NCI-H526 (cell line): ENCODE measurements at regions not wholly inside any gene's neighbourhood (a gene's known extent, or its start where the extent isn't known, plus 50 kb on each side); places are given as distances from the start of the nearest gene placed in this dataset.

Experiments used
- DNase-seq, 2 experiments: peaks; one replicate each; lab custom pipeline; 2025; lab: John Stamatoyannopoulos, UW

DNA sequence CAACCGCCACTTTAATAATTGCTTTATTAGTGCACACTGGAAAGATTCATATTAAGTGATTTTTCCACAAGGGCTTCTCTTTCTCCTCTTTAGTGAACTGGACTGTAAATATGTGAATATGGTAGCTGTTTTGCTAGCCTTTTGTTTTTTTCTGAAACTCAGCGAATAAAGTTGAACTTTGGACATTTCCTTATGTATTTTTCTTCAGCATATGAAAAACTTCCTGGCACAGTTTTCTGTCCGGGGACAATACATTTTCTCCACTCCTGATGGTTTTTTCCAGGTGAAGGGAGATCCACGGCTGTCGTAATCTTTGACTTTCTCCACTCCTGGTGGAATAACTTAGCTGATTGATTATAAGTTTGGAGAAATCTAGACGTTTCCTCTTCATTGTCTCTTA is 457.4 kb upstream of the FAT1 start:
- DNase-seq, result no peak

DNA sequence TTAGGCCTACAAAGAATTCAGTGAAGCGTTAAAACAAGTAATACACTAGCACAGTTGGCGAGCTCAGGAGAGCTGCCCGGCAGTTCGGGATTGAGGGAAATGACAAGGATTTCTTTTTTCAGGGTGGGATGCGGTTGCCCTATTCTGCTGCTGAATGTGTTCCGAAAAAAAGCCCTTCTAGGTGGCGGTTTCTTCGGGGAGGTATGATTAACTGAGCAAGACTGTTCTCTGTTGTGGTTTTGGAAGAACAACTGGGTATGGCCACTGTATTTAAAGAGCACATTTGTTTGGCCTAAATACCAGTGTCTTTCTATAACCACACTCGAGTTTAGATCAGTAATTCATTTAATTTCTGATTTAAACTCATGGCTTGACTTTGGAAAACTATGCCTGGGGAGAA is 459.7 kb upstream of the FAT1 start:
- DNase-seq, result no peak

- DNase-seq, result no peak
These were observed 460.2 kb upstream of the FAT1 start for GRCh38 chr4:187183826-187184225.

DNA sequence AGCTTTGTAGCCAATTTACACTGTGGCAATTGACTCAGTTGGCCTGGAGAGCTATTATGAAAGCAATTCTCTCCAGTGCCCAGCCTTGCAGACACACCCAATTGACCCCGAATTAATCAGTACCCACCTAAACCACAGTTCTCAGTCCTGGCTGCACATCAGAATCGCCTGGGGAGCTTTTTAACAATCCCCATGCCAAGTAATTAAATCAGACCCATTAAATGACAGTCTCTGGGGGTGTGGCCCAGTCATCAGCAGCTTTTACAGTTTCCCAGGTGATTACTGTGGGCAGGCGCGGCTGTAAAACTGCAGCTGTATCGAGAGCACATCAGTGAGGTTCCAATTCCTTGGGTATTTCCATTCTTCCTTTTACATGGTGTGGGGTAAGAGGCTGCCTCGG is 460.9 kb upstream of the FAT1 start:
- peak in 1 of 2 experiments; percentile 19 for DNase-seq

GRCh38 chr4:187188118-187188517 is 464.5 kb upstream of the FAT1 start:
- no peak for DNase-seq

GRCh38 chr4:187188741-187189140 is 465.1 kb upstream of the FAT1 start:
- no peak for DNase-seq

- DNase-seq, result no peak
These were observed 466.7 kb upstream of the FAT1 start for GRCh38 chr4:187190390-187190789.

DNA sequence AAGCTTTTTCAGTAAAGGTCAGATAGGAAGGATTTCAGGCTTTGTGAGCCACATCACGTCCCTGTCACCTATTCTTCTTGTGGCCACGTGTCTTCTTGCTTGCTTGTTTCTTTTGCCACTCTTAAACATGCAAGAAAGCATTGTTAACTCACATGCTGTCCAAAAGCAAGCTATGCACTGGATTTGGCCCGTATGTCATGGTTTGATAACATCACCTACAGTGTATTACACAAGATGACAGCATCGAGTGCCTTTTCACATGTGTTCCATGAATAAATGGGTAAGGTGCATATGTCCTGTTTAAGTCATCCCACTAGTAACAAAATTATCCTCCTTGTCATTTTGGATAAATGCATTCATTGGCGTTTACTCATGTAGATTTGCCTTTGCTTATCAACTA is 468.0 kb upstream of the FAT1 start:
- DNase-seq, result no peak

- DNase-seq, result no peak
These were observed 468.6 kb upstream of the FAT1 start for GRCh38 chr4:187192266-187192665.

GRCh38 chr4:187193141-187193540 is 469.5 kb upstream of the FAT1 start:
- DNase-seq, result no peak

- no peak for DNase-seq
These were observed 480.8 kb upstream of the FAT1 start for GRCh38 chr4:187204389-187204918.

DNA sequence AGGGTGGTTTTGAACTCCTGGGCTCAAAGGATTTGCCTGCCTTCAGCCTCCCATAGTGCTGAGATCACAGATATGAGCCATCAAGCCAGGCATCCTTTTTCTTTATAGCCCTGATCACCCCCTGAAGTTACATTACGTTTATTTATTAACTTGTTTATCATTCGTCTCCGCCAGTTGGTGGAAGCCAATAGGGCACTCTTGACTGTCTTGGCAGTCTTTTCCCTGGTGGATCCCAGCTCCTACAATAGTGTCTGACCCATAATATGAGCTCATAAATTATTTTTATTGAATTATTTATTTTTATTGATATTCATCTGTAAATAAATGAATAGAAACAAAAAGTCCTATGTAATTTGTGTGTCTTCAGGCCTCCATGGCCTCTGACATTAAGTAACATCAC is 484.3 kb upstream of the FAT1 start:
- no peak for DNase-seq

- DNase-seq, result no peak
These were observed 485.0 kb upstream of the FAT1 start for GRCh38 chr4:187208651-187209050.

GRCh38 chr4:187209921-187210613 is 486.4 kb upstream of the FAT1 start:
- no peak for DNase-seq

GRCh38 chr4:187212446-187213080 is 488.9 kb upstream of the FAT1 start:
- no peak for DNase-seq

DNA sequence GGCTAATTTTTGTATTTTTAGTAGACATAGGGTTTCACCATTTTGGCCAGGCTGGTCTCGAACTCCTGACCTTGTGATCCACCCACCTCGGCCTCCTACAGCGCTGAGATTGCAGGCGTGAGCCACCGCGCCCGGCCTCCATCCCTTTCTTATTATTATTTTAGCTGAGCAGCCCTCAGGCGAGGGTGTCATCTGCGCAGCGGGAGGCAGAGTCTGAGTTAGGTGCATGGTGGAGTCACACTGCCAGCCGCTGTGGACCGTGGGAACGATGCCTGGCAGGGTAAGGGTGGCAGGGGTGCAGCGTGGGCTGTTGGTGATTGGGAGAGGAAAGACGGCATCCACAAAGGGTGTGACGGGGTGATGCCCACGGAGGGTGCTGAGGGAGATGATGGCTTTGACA is 491.8 kb upstream of the FAT1 start:
- no peak for DNase-seq

DNA sequence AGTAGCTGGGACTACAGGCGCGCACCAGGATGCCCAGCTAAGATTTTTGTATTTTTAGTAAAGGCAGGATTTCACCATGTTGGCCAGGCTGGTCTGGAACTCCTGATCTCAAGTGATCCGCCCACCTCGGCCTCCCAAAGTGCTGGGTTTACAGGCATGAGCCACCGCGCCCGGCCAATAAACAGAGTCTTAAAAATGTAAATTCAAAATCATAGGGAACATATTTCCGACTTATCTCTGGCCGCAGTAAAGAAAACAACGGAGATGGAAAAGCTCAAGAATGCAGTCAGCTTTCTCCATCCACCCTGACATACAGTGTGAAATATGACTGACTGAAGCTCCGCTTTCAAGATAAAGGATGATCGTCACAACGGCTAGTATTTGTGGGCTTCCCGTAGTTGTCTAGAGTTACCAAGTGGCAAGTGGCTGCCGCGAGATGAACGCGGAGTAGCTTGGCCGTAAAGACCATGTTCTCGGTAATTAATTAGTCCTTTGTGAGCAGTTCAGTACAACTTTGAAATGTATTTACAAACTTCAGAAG is 495.1 kb upstream of the FAT1 start:
- no peak for DNase-seq

- no peak for DNase-seq
These were observed 500.9 kb upstream of the FAT1 start for GRCh38 chr4:187224560-187224959.

DNA sequence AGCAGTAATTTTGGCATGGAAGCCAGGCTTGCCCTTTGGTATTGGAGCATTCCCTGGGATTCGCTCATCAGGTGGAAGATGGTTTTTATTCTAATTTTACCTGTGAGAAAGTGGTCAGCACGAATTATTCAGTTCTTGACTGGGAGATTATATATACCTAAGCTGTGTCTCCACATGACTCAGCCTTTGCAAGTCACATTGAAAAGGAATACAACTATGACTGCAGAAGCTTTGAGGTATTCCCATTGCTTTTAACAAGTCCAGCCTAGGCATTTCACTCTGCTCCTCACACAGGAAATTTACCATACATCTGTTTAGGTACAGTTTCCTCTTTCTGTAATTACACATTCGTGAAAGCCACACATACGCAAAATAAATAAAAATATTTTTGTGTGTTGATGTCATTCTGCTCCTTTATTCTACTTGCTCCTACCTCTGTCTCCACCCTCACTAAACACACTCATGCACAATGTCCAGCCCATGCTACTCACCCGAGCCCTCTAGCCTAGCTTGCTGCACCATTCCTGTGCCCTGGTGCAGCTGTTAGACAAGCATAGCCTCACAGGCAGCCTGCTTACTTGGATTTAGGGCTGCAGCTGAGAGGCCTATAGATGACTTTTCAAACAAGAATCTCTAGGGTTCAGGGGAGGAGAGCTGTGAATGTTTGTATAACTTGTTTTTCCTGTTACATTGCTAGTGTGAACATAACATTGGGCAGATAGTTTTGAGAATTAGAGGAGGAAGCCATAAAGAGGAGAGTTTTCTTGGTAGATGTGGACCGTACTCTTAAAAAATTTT is 504.4 kb upstream of the FAT1 start:
- DNase-seq, result no peak

GRCh38 chr4:187232196-187232595 is 508.5 kb upstream of the FAT1 start:
- no peak for DNase-seq

DNA sequence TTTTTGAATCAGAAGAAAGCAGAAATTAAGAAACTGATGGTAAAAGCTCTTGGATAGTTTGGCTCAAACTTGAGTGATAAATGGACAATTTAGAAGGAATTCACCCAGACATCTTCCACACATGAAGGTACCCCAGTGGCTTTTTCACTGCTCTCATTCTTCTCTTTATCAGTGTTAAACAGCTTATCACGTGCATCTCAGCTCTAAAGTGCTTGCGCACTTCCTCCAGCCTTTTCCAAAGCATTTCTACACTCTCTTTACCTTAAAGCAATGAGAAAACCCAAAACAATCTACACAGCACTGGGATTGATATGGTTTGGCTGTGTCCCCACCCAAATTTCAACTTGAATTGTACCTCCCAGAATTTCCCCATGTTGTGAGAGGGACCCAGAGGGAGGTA is 509.1 kb upstream of the FAT1 start:
- DNase-seq, result no peak

- no peak for DNase-seq
These were observed 512.0 kb upstream of the FAT1 start for GRCh38 chr4:187235456-187236170.
